ENCODE measurements at regions not wholly inside any gene's neighbourhood (a gene's known extent, or its start where the extent isn't known, plus 50 kb on each side); places are given as distances from the start of the nearest gene placed in this dataset.

GRCh38 chr5:2015124-2015848 is 132.6 kb upstream of the IRX4 start:
- POLR2A ChIA-PET (ENCODE audit: unreplicated experiment), result no interaction called here
- no peak overlapping the region for H3K9ac ChIP-seq (ENCODE audit: low read length)
- H3K9me3 ChIP-seq (ENCODE audit: low read length), result no peaks in the 10 kb centered on the region
- CTCF ChIA-PET, result no interaction called here
- ATAC-seq, result no peak
- TF ChIP-seq EZH2 (IDR thresholded peaks at IDR 0.05; ENCODE audit: low read length, unreplicated experiment) (no peak), CTCF (conservative IDR thresholded peaks at IDR 0.05; ENCODE audit: low read depth, low read length) (0 out of 2 replicates have a peak, but pooled peaks have one; percentile 17), EZH2phosphoT487 (IDR thresholded peaks at IDR 0.05; ENCODE audit: borderline replicate concordance, low read length) (no peak)
- no peak overlapping the region for H3K27ac ChIP-seq (ENCODE audit: low read length)
- no TSS peak for BruUV-seq (replicated peaks)
- H3K27me3 ChIP-seq (ENCODE audit: low read length), result peaks cover 57% of the 10 kb centered on the region
- intact Hi-C loops (cut with micrococcal nuclease), result no loop called here
- H4K20me1 ChIP-seq (ENCODE audit: low read length), result no peaks in the 10 kb centered on the region
- H2AFZ ChIP-seq (ENCODE audit: low read length), result no peak overlapping the region
- no peak overlapping the region for H3K4me3 ChIP-seq (ENCODE audit: low read length)
- H3K4me2 ChIP-seq (ENCODE audit: low read length), result no peak overlapping the region
- H3K36me3 ChIP-seq (ENCODE audit: low read depth, low read length), result no peaks in the 10 kb centered on the region
- H3K79me2 ChIP-seq (ENCODE audit: low read length), result no peaks in the 10 kb centered on the region
- no peak for DNase-seq
- H3F3A ChIP-seq (ENCODE audit: low read length, unreplicated experiment), result no peaks in the 10 kb centered on the region
- H3K4me1 ChIP-seq (ENCODE audit: insufficient read depth, low read length), result no peaks in the 10 kb centered on the region
- no peaks in the 10 kb centered on the region for H3K9me2 ChIP-seq (replicated peaks; ENCODE audit: low read length)

- Histone ChIP-seq H3F3A (ENCODE audit: low read length, unreplicated experiment) (no peaks in the 10 kb centered on the region), H3K4me3 (ENCODE audit: low read length) (no peak overlapping the region), H3K4me1 (ENCODE audit: insufficient read depth, low read length) (no peaks in the 10 kb centered on the region), H3K9ac (ENCODE audit: low read length) (no peak overlapping the region), H4K20me1 (ENCODE audit: low read length) (no peaks in the 10 kb centered on the region), H3K36me3 (ENCODE audit: low read depth, low read length) (no peaks in the 10 kb centered on the region), H3K9me2 (replicated peaks; ENCODE audit: low read length) (no peaks in the 10 kb centered on the region), H3K27ac (ENCODE audit: low read length) (no peak overlapping the region), H3K79me2 (ENCODE audit: low read length) (no peaks in the 10 kb centered on the region), H3K9me3 (ENCODE audit: low read length) (no peaks in the 10 kb centered on the region), H3K27me3 (ENCODE audit: low read length) (peaks cover 65% of the 10 kb centered on the region), H2AFZ (ENCODE audit: low read length) (no peak overlapping the region), H3K4me2 (ENCODE audit: low read length) (no peak overlapping the region)
- ATAC-seq (no peak), DNase-seq (no peak)
- BruUV-seq (replicated peaks), result no TSS peak
- ChIA-PET CTCF (no interaction called here), POLR2A (ENCODE audit: unreplicated experiment) (no interaction called here)
- TF ChIP-seq CTCF (conservative IDR thresholded peaks at IDR 0.05; ENCODE audit: low read depth, low read length) (no peak), EZH2phosphoT487 (IDR thresholded peaks at IDR 0.05; ENCODE audit: borderline replicate concordance, low read length) (no peak), EZH2 (IDR thresholded peaks at IDR 0.05; ENCODE audit: low read length, unreplicated experiment) (no peak)
- intact Hi-C loops (cut with micrococcal nuclease), result no loop called here
Observed at GRCh38 chr5:2014058-2014610, 131.4 kb upstream of the IRX4 start.
